ENCODE measurements at regions not wholly inside any gene's neighbourhood (a gene's known extent, or its start where the extent isn't known, plus 50 kb on each side); places are given as distances from the start of the nearest gene placed in this dataset.

DNA sequence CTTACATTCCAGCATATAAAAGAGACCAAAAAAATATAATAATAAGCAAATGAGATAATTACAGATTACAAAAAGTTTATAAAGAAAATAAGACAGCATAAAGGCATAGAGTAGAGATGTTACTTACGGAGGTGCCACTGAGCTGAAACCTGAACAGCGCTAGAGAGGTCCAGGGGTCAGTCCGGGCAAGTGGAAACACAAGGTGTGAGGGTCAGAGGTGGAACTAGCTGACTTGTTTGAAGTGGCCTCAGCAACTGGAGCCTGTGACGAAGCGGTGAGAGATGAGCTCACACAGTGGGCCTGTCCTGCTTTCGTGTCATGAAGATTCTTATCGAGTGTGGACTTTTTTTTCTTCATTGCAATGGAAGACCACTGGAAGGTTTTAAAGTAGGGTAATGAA lies 288.3 kb upstream of the TANK start:
- Histone ChIP-seq H3K9me3 (no peaks in the 10 kb centered on the region), H3K4me3 (no peak overlapping the region), H3K27me3 (replicated peaks in 1 of 7) (no peaks in the 10 kb centered on the region), H3K36me3 (no peaks in the 10 kb centered on the region), H3K27ac (no peak overlapping the region), H3K4me1 (no peaks in the 10 kb centered on the region)
- 87 to 96% (median 94%) methylated on average over 7 of the region's 7 CpGs for WGBS, 5 donors
- TF ChIP-seq POLR2A (IDR thresholded peaks at IDR 0.05), result no peak
- TF ChIP-seq POLR2AphosphoS5 (IDR thresholded peaks at IDR 0.05), result no peak
- TF ChIP-seq, protein P1, sequence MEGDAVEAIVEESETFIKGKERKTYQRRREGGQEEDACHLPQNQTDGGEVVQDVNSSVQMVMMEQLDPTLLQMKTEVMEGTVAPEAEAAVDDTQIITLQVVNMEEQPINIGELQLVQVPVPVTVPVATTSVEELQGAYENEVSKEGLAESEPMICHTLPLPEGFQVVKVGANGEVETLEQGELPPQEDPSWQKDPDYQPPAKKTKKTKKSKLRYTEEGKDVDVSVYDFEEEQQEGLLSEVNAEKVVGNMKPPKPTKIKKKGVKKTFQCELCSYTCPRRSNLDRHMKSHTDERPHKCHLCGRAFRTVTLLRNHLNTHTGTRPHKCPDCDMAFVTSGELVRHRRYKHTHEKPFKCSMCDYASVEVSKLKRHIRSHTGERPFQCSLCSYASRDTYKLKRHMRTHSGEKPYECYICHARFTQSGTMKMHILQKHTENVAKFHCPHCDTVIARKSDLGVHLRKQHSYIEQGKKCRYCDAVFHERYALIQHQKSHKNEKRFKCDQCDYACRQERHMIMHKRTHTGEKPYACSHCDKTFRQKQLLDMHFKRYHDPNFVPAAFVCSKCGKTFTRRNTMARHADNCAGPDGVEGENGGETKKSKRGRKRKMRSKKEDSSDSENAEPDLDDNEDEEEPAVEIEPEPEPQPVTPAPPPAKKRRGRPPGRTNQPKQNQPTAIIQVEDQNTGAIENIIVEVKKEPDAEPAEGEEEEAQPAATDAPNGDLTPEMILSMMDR (IDR thresholded peaks at IDR 0.05 in 8 of 11, conservative IDR thresholded peaks at IDR 0.05 in 3 of 11), result no peak
- no peak for DNase-seq
- intact Hi-C loops (cut with DNase I; ENCODE audit: low total_unique reads), result no loop called here

DNA sequence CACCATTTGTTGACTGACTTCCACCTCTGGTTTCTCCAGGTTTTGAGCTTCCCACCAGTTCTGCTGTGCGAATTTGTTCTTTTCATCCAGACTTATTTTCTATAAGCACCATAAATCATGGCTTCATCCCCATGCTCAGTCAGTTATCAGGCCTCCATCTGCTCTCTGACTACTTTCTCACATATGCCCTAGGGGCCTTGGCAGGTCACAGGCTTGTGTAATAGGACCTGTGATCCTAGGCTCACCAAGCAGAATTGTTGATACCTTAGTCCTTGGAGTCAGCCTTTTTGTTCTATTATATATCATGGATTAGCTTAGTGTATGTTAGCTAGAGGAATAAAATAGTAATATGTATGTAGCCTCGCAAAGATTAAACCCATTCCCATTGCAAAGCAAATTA lies 284.2 kb upstream of the TANK start:
- Histone ChIP-seq H3K9me3 (no peaks in the 10 kb centered on the region), H3K27ac (no peak overlapping the region), H3K27me3 (replicated peaks in 1 of 7) (no peaks in the 10 kb centered on the region), H3K4me3 (no peak overlapping the region), H3K4me1 (no peaks in the 10 kb centered on the region), H3K36me3 (no peaks in the 10 kb centered on the region)
- TF ChIP-seq POLR2AphosphoS5 (IDR thresholded peaks at IDR 0.05), result no peak
- TF ChIP-seq POLR2A (IDR thresholded peaks at IDR 0.05), result no peak
- TF ChIP-seq, protein P1 (IDR thresholded peaks at IDR 0.05 in 8 of 11, conservative IDR thresholded peaks at IDR 0.05 in 3 of 11), result no peak
- WGBS, 5 donors, result 83 to 97% (median 93%) methylated on average over 2 of the region's 2 CpGs
- intact Hi-C loops (cut with DNase I; ENCODE audit: low total_unique reads), result no loop called here
- DNase-seq, result no peak

GRCh38 chr2:160876765-160877164 lies 283.5 kb upstream of the TANK start:
- TF ChIP-seq POLR2A (IDR thresholded peaks at IDR 0.05) (no peak), POLR2AphosphoS5 (IDR thresholded peaks at IDR 0.05) (no peak)
- TF ChIP-seq, protein P1 (IDR thresholded peaks at IDR 0.05 in 8 of 11, conservative IDR thresholded peaks at IDR 0.05 in 3 of 11), result no peak
- Histone ChIP-seq H3K4me1 (no peaks in the 10 kb centered on the region), H3K27me3 (replicated peaks in 1 of 7) (no peaks in the 10 kb centered on the region), H3K36me3 (no peaks in the 10 kb centered on the region), H3K4me3 (no peak overlapping the region), H3K9me3 (no peaks in the 10 kb centered on the region), H3K27ac (no peak overlapping the region)
- intact Hi-C loops (cut with DNase I; ENCODE audit: low total_unique reads), result no loop called here
- 73 to 94% (median 88%) methylated on average over 3 of the region's 3 CpGs for WGBS, 5 donors
- no peak for DNase-seq

- TF ChIP-seq, protein P1 (IDR thresholded peaks at IDR 0.05 in 8 of 11, conservative IDR thresholded peaks at IDR 0.05 in 3 of 11), result no peak
- TF ChIP-seq POLR2AphosphoS5 (IDR thresholded peaks at IDR 0.05) (no peak), POLR2A (IDR thresholded peaks at IDR 0.05) (no peak)
- no peaks in the 10 kb centered on the region for H3K9me3 ChIP-seq
- no peaks in the 10 kb centered on the region for H3K4me1 ChIP-seq
- H3K27me3 ChIP-seq (replicated peaks in 1 of 7), result no peaks in the 10 kb centered on the region
- H3K27ac ChIP-seq, result no peak overlapping the region
- H3K4me3 ChIP-seq, result no peak overlapping the region
- no peak for DNase-seq
- H3K36me3 ChIP-seq, result no peaks in the 10 kb centered on the region
- intact Hi-C loops (cut with DNase I; ENCODE audit: low total_unique reads), result no loop called here
These were observed 281.6 kb upstream of the TANK start for GRCh38 chr2:160878618-160879017.
